Hindlimb muscle (tissue), 1 donor: ENCODE measurements at regions not wholly inside any gene's neighbourhood (a gene's known extent, or its start where the extent isn't known, plus 50 kb on each side); places are given as distances from the start of the nearest gene placed in this dataset.

Source experiments
- DNase-seq: peaks from one replicate; pipeline ENCODE4 v3.0.0-alpha.2; 2013

GRCh38 chr11:80916173-80916798, 1475.5 kb upstream of the TENM4 start:
- DNase-seq, result no peak

- no peak for DNase-seq
Measured at GRCh38 chr11:80914311-80914710, 1473.5 kb upstream of the TENM4 start.

- DNase-seq, result no peak
Measured at GRCh38 chr11:80911666-80912065, 1470.8 kb upstream of the TENM4 start.

- DNase-seq, result no peak
Measured at GRCh38 chr11:80900265-80900664, 1459.4 kb upstream of the TENM4 start.

- peak; percentile 0 for DNase-seq
Measured at GRCh38 chr11:80899381-80899780, 1458.6 kb upstream of the TENM4 start.

- DNase-seq, result no peak
Measured at GRCh38 chr11:80898910-80899309, 1458.1 kb upstream of the TENM4 start.

- no peak for DNase-seq
Measured at GRCh38 chr11:80886684-80887083, 1445.9 kb upstream of the TENM4 start.

- no peak for DNase-seq
Measured at GRCh38 chr11:80873310-80873999, 1432.6 kb upstream of the TENM4 start.

- DNase-seq, result no peak
Measured at GRCh38 chr11:80872116-80872728, 1431.4 kb upstream of the TENM4 start.

GRCh38 chr11:80868831-80869230, 1428.0 kb upstream of the TENM4 start:
- DNase-seq, result no peak

GRCh38 chr11:80862011-80862410, 1421.2 kb upstream of the TENM4 start:
- DNase-seq, result no peak

- DNase-seq, result no peak
Measured at GRCh38 chr11:80861193-80861592, 1420.4 kb upstream of the TENM4 start.

GRCh38 chr11:80860632-80861031, 1419.8 kb upstream of the TENM4 start:
- no peak for DNase-seq

- DNase-seq, result no peak
Measured at GRCh38 chr11:80856066-80856465, 1415.2 kb upstream of the TENM4 start.

GRCh38 chr11:80855426-80855825, 1414.6 kb upstream of the TENM4 start:
- no peak for DNase-seq

GRCh38 chr11:80849253-80849652, 1408.4 kb upstream of the TENM4 start:
- no peak for DNase-seq

- no peak for DNase-seq
Measured at GRCh38 chr11:80846979-80847378, 1406.1 kb upstream of the TENM4 start.

- no peak for DNase-seq
Measured at GRCh38 chr11:80846442-80846841, 1405.6 kb upstream of the TENM4 start.

GRCh38 chr11:80844110-80844819, 1403.4 kb upstream of the TENM4 start:
- DNase-seq, result no peak

GRCh38 chr11:80843266-80843974, 1402.6 kb upstream of the TENM4 start:
- DNase-seq, result no peak

- DNase-seq, result no peak
Measured at GRCh38 chr11:80842246-80842645, 1401.4 kb upstream of the TENM4 start.

- DNase-seq, result no peak
Measured at GRCh38 chr11:80841675-80842074, 1400.8 kb upstream of the TENM4 start.

- DNase-seq, result no peak
Measured at GRCh38 chr11:80838153-80838552, 1397.3 kb upstream of the TENM4 start.
